ENCODE measurements at regions not wholly inside any gene's neighbourhood (a gene's known extent, or its start where the extent isn't known, plus 50 kb on each side); places are given as distances from the start of the nearest gene placed in this dataset.

DNA sequence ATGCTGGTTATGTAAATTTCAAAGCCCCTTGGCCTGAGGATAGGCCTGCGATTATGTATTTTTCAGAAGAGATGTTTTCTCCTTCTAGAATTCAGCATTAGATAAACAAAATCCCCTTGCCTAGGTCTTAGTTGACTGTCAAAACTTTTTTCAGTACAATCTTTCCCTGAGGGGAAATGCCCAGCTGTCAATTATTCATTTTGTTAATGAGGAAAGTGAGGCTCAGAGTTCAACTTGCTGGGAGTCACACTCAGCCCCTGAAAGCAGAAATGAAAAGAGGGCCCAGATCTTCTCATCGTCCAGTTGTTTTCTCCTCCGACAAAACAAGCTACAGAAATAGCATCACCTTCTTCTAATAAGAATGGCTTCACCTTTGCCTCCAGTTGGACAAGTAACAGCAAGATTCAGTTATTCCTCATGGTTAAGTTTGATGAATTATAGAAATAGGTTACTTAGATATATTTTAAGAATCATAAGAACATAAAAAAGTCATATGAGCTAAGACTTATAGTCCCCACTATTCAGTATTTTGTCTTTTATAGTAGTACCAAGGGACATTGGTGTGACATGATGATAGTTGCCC lies 627.1 kb upstream of the WWC1 start:
- 91% methylated on average over 3 of the region's 3 CpGs for WGBS (ENCODE audit: insufficient coverage)
- H3K9me3 ChIP-seq (ENCODE audit: control insufficient read depth, insufficient read depth, low read length), result no peaks in the 10 kb centered on the region
- no peaks in the 10 kb centered on the region for H3K27me3 Mint-ChIP-seq (ENCODE audit: low read depth in 2 of 2)

GRCh38 chr5:167665841-167666375 lies 625.5 kb upstream of the WWC1 start:
- H3K9me3 ChIP-seq (ENCODE audit: control insufficient read depth, insufficient read depth, low read length), result no peaks in the 10 kb centered on the region
- H3K27me3 ChIP-seq (ENCODE audit: control insufficient read depth, insufficient read depth, low read length), result no peaks in the 10 kb centered on the region
- DNase-seq (no peak), ATAC-seq (no peak)
- peaks cover 0 to 2% of the 10 kb centered on the region in 2 donors for H3K9me3 Mint-ChIP-seq
- no peak overlapping the region for H3K27ac ChIP-seq (ENCODE audit: low read length)
- H3K36me3 ChIP-seq (ENCODE audit: control insufficient read depth, insufficient read depth, low read length), result no peaks in the 10 kb centered on the region
- intact Hi-C loops (cut with micrococcal nuclease), result no loop called here
- WGBS (ENCODE audit: insufficient coverage), result 78% methylated on average over 4 of the region's 5 CpGs
- no peaks in the 10 kb centered on the region for H3K36me3 Mint-ChIP-seq
- no peak overlapping the region for H3K27ac Mint-ChIP-seq
- no peaks in the 10 kb centered on the region for H3K27me3 Mint-ChIP-seq (ENCODE audit: low read depth in 2 of 2)
- H3K4me1 ChIP-seq (ENCODE audit: control insufficient read depth, insufficient read depth, low read length), result no peaks in the 10 kb centered on the region
- no peaks in the 10 kb centered on the region for H3K4me1 Mint-ChIP-seq
- H3K4me3 Mint-ChIP-seq, result no peak overlapping the region
- TF ChIP-seq, protein P1, sequence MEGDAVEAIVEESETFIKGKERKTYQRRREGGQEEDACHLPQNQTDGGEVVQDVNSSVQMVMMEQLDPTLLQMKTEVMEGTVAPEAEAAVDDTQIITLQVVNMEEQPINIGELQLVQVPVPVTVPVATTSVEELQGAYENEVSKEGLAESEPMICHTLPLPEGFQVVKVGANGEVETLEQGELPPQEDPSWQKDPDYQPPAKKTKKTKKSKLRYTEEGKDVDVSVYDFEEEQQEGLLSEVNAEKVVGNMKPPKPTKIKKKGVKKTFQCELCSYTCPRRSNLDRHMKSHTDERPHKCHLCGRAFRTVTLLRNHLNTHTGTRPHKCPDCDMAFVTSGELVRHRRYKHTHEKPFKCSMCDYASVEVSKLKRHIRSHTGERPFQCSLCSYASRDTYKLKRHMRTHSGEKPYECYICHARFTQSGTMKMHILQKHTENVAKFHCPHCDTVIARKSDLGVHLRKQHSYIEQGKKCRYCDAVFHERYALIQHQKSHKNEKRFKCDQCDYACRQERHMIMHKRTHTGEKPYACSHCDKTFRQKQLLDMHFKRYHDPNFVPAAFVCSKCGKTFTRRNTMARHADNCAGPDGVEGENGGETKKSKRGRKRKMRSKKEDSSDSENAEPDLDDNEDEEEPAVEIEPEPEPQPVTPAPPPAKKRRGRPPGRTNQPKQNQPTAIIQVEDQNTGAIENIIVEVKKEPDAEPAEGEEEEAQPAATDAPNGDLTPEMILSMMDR (IDR thresholded peaks at IDR 0.05), result no peak
- no peak overlapping the region for H3K4me3 ChIP-seq (ENCODE audit: low read length)

More for the DNA sequence above, 627.1 kb upstream of the WWC1 start:
- Histone ChIP-seq H3K4me1 (ENCODE audit: control insufficient read depth, insufficient read depth, low read length) (no peaks in the 10 kb centered on the region), H3K4me3 (ENCODE audit: low read length) (no peak overlapping the region), H3K27ac (ENCODE audit: low read length) (no peak overlapping the region), H3K27me3 (ENCODE audit: control insufficient read depth, insufficient read depth, low read length) (no peaks in the 10 kb centered on the region), H3K36me3 (ENCODE audit: control insufficient read depth, insufficient read depth, low read length) (no peaks in the 10 kb centered on the region)
- ATAC-seq (no peak), DNase-seq (no peak)
- H3K36me3 Mint-ChIP-seq, result no peaks in the 10 kb centered on the region
- H3K4me1 Mint-ChIP-seq, result no peaks in the 10 kb centered on the region
- peaks cover 0 to 2% of the 10 kb centered on the region in 2 donors for H3K9me3 Mint-ChIP-seq
- TF ChIP-seq, protein P1 (IDR thresholded peaks at IDR 0.05), result no peak
- intact Hi-C loops (cut with micrococcal nuclease), result no loop called here
- H3K27ac Mint-ChIP-seq, result no peak overlapping the region
- H3K4me3 Mint-ChIP-seq, result no peak overlapping the region

DNA sequence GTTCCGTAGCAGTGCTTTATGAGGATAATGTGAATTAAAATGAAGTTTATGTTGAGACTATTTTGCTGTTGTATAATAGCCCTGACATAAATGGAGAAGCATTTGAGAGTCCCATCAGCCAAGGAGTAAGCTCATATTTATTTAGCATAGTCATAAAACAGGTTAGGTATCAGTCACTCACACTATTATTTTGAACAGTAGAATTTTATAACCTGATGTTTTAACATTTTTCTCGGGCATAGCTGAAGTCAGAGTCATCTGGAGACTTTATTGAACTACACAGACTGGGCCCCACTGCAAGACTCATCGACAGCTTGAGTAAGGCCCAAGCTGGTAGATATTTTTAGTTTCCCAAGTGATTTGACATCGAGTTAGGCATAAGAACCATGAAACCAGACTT lies 620.3 kb upstream of the WWC1 start:
- Histone ChIP-seq H3K36me3 (ENCODE audit: control insufficient read depth, insufficient read depth, low read length) (no peaks in the 10 kb centered on the region), H3K4me1 (ENCODE audit: control insufficient read depth, insufficient read depth, low read length) (no peaks in the 10 kb centered on the region), H3K27me3 (ENCODE audit: control insufficient read depth, insufficient read depth, low read length) (no peaks in the 10 kb centered on the region), H3K27ac (ENCODE audit: low read length) (no peak overlapping the region), H3K9me3 (ENCODE audit: control insufficient read depth, insufficient read depth, low read length) (no peaks in the 10 kb centered on the region), H3K4me3 (ENCODE audit: low read length) (no peak overlapping the region)
- no peaks in the 10 kb centered on the region for H3K36me3 Mint-ChIP-seq
- intact Hi-C loops (cut with micrococcal nuclease), result no loop called here
- H3K4me1 Mint-ChIP-seq, result no peaks in the 10 kb centered on the region
- DNase-seq (no peak), ATAC-seq (no peak)
- H3K27ac Mint-ChIP-seq, result no peak overlapping the region
- H3K4me3 Mint-ChIP-seq, result no peak overlapping the region
- peaks cover 0 to 1% of the 10 kb centered on the region in 2 donors for H3K9me3 Mint-ChIP-seq
- WGBS (ENCODE audit: insufficient coverage), result 80% methylated on average over 2 of the region's 4 CpGs
- no peaks in the 10 kb centered on the region for H3K27me3 Mint-ChIP-seq (ENCODE audit: low read depth in 2 of 2)
- TF ChIP-seq, protein P1 (IDR thresholded peaks at IDR 0.05), result no peak

- H3K36me3 Mint-ChIP-seq, result no peaks in the 10 kb centered on the region
- no peaks in the 10 kb centered on the region for H3K9me3 ChIP-seq (ENCODE audit: control insufficient read depth, insufficient read depth, low read length)
- H3K4me1 ChIP-seq (ENCODE audit: control insufficient read depth, insufficient read depth, low read length), result no peaks in the 10 kb centered on the region
- 76% methylated on average over 2 of the region's 2 CpGs for WGBS (ENCODE audit: insufficient coverage)
- TF ChIP-seq, protein P1 (IDR thresholded peaks at IDR 0.05), result no peak
- ATAC-seq (no peak), DNase-seq (no peak)
- intact Hi-C loops (cut with micrococcal nuclease), result no loop called here
- no peak overlapping the region for H3K27ac ChIP-seq (ENCODE audit: low read length)
- H3K36me3 ChIP-seq (ENCODE audit: control insufficient read depth, insufficient read depth, low read length), result no peaks in the 10 kb centered on the region
- no peak overlapping the region for H3K4me3 ChIP-seq (ENCODE audit: low read length)
- H3K4me1 Mint-ChIP-seq, result no peaks in the 10 kb centered on the region
- no peaks in the 10 kb centered on the region for H3K27me3 ChIP-seq (ENCODE audit: control insufficient read depth, insufficient read depth, low read length)
- no peak overlapping the region for H3K27ac Mint-ChIP-seq
- H3K9me3 Mint-ChIP-seq, result peaks cover 0 to 4% of the 10 kb centered on the region in 2 donors
- H3K4me3 Mint-ChIP-seq, result no peak overlapping the region
- no peaks in the 10 kb centered on the region for H3K27me3 Mint-ChIP-seq (ENCODE audit: low read depth in 2 of 2)
These were observed 617.5 kb upstream of the WWC1 start for GRCh38 chr5:167673942-167674341.

Measured in natural killer cell (primary cell).